ENCODE measurements at regions not wholly inside any gene's neighbourhood (a gene's known extent, or its start where the extent isn't known, plus 50 kb on each side); places are given as distances from the start of the nearest gene placed in this dataset.

GRCh38 chr3:102094506-102094905 lies 245.2 kb downstream of the NFKBIZ start:
- Histone ChIP-seq H3K9ac (ENCODE audit: low read depth, low read length) (no peak overlapping the region), H4K20me1 (ENCODE audit: insufficient read depth, low read length) (no peaks in the 10 kb centered on the region), H3K4me2 (ENCODE audit: insufficient read depth, low read length) (no peak overlapping the region), H2AFZ (ENCODE audit: low read depth, low read length) (no peak overlapping the region), H3K79me2 (ENCODE audit: insufficient read depth, low read length) (no peaks in the 10 kb centered on the region), H3K4me3 (ENCODE audit: low read depth in 1 of 2, low read length in 2 of 2) (no peak overlapping the region), H3K36me3 (ENCODE audit: insufficient read depth, low read length) (no peaks in the 10 kb centered on the region), H3K27me3 (ENCODE audit: insufficient read depth, low read length, poor library complexity) (no peaks in the 10 kb centered on the region), H3K9me3 (ENCODE audit: insufficient read depth, low read length, severe bottlenecking) (no peaks in the 10 kb centered on the region), H3K27ac (ENCODE audit: low read length) (no peak overlapping the region), H3K4me1 (ENCODE audit: insufficient read depth, low read length) (no peaks in the 10 kb centered on the region)
- ATAC-seq (ENCODE audit: insufficient read depth, low read depth) = no peak
- TF ChIP-seq EZH2 (IDR thresholded peaks at IDR 0.05; ENCODE audit: borderline replicate concordance, low read depth, low read length, severe bottlenecking) = no peak
- no peak for TF ChIP-seq CTCF (IDR thresholded peaks at IDR 0.05; ENCODE audit: borderline replicate concordance, extremely low read depth, low read length, poor library complexity, severe bottlenecking)
- DNase-seq = no peak

- ATAC-seq (ENCODE audit: insufficient read depth, low read depth) (no peak), DNase-seq (no peak)
- no peaks in the 10 kb centered on the region for H3K9me3 ChIP-seq (ENCODE audit: insufficient read depth, low read length, severe bottlenecking)
- no peak overlapping the region for H3K9ac ChIP-seq (ENCODE audit: low read depth, low read length)
- H3K36me3 ChIP-seq (ENCODE audit: insufficient read depth, low read length) = no peaks in the 10 kb centered on the region
- H3K4me3 ChIP-seq (ENCODE audit: low read depth in 1 of 2, low read length in 2 of 2) = no peak overlapping the region
- TF ChIP-seq EZH2 (IDR thresholded peaks at IDR 0.05; ENCODE audit: borderline replicate concordance, low read depth, low read length, severe bottlenecking) (no peak), CTCF (IDR thresholded peaks at IDR 0.05; ENCODE audit: borderline replicate concordance, extremely low read depth, low read length, poor library complexity, severe bottlenecking) (no peak)
- no peaks in the 10 kb centered on the region for H3K79me2 ChIP-seq (ENCODE audit: insufficient read depth, low read length)
- H4K20me1 ChIP-seq (ENCODE audit: insufficient read depth, low read length) = no peaks in the 10 kb centered on the region
- no peak overlapping the region for H3K27ac ChIP-seq (ENCODE audit: low read length)
- H3K4me2 ChIP-seq (ENCODE audit: insufficient read depth, low read length) = no peak overlapping the region
- H2AFZ ChIP-seq (ENCODE audit: low read depth, low read length) = no peak overlapping the region
- no peaks in the 10 kb centered on the region for H3K4me1 ChIP-seq (ENCODE audit: insufficient read depth, low read length)
- no peaks in the 10 kb centered on the region for H3K27me3 ChIP-seq (ENCODE audit: insufficient read depth, low read length, poor library complexity)
Measured at GRCh38 chr3:102095383-102095782, 246.1 kb downstream of the NFKBIZ start.

GRCh38 chr3:102096066-102096465 lies 246.8 kb downstream of the NFKBIZ start:
- no peaks in the 10 kb centered on the region for H4K20me1 ChIP-seq (ENCODE audit: insufficient read depth, low read length)
- no peaks in the 10 kb centered on the region for H3K4me1 ChIP-seq (ENCODE audit: insufficient read depth, low read length)
- TF ChIP-seq EZH2 (IDR thresholded peaks at IDR 0.05; ENCODE audit: borderline replicate concordance, low read depth, low read length, severe bottlenecking) = no peak
- no peak for TF ChIP-seq CTCF (IDR thresholded peaks at IDR 0.05; ENCODE audit: borderline replicate concordance, extremely low read depth, low read length, poor library complexity, severe bottlenecking)
- no peak overlapping the region for H3K9ac ChIP-seq (ENCODE audit: low read depth, low read length)
- H3K4me2 ChIP-seq (ENCODE audit: insufficient read depth, low read length) = no peak overlapping the region
- no peaks in the 10 kb centered on the region for H3K27me3 ChIP-seq (ENCODE audit: insufficient read depth, low read length, poor library complexity)
- DNase-seq = no peak
- H3K4me3 ChIP-seq (ENCODE audit: low read depth in 1 of 2, low read length in 2 of 2) = no peak overlapping the region
- no peak for ATAC-seq (ENCODE audit: insufficient read depth, low read depth)
- H3K27ac ChIP-seq (ENCODE audit: low read length) = no peak overlapping the region
- no peak overlapping the region for H2AFZ ChIP-seq (ENCODE audit: low read depth, low read length)
- no peaks in the 10 kb centered on the region for H3K36me3 ChIP-seq (ENCODE audit: insufficient read depth, low read length)
- no peaks in the 10 kb centered on the region for H3K9me3 ChIP-seq (ENCODE audit: insufficient read depth, low read length, severe bottlenecking)
- no peaks in the 10 kb centered on the region for H3K79me2 ChIP-seq (ENCODE audit: insufficient read depth, low read length)

Data from DND-41 (cell line).